Ishikawa (cell line): ENCODE measurements at regions not wholly inside any gene's neighbourhood (a gene's known extent, or its start where the extent isn't known, plus 50 kb on each side); places are given as distances from the start of the nearest gene placed in this dataset.

ENCODE experiments used
- CEBPB ChIP-seq: IDR thresholded peaks from 2 replicates; pipeline ENCODE4 v1.6.1; 2012
- EP300 ChIP-seq: IDR thresholded peaks from 2 replicates; pipeline ENCODE4 v1.6.1; 2012; ENCODE audit warnings: borderline replicate concordance
- FOXM1 ChIP-seq: IDR thresholded peaks from 2 replicates; pipeline ENCODE4 v1.6.1; 2012; ENCODE audit warnings: low read depth, borderline replicate concordance
- NFIC ChIP-seq: IDR thresholded peaks from 2 replicates; pipeline ENCODE4 v1.6.1; 2012
- RAD21 ChIP-seq: IDR thresholded peaks from 2 replicates; pipeline ENCODE4 v1.6.1; 2012; ENCODE audit warnings: low read depth

GRCh38 chr1:227450489-227450888, 112.9 kb upstream of the ZNF678 start:
- no peak for TF ChIP-seq CEBPB
- no peak for TF ChIP-seq EP300
- no peak for TF ChIP-seq RAD21
- TF ChIP-seq NFIC = no peak
- TF ChIP-seq FOXM1 = no peak
